K562 (cell line): ENCODE measurements at regions not wholly inside any gene's neighbourhood (a gene's known extent, or its start where the extent isn't known, plus 50 kb on each side); places are given as distances from the start of the nearest gene placed in this dataset.

Source experiments
- ATAC-seq: fragments of 200-7000 bp; cut with Tn5 transposase; 3 replicates; pipeline ENCODE4 v1.9.1; 2020; ENCODE audit warnings: moderate library complexity
- BruUV-seq: library from RNA; stranded (reverse); fragments of 400-500 nt; replicated peaks from 2 replicates; lab custom pipeline; 2021; lab: Mats Ljungman, UMichigan
- CTCF ChIA-PET: fragments of 300-600 bp; formaldehyde crosslinking; extraction: SDS; loops from one replicate; lab custom pipeline; 2021; ENCODE audit warnings: low intra/inter-chr PET ratio; lab: Yijun Ruan, JAX
- POLR2A ChIA-PET: fragments of 300-600, 350-650 bp; sonication (Branson Sonifier 250); formaldehyde crosslinking; extraction: SDS; loops from one replicate; lab custom pipeline; 2021; ENCODE audit warnings: antibody characterized with exemption, inconsistent platforms; lab: Yijun Ruan, JAX
- DNase-seq, 4 experiments: peaks; one replicate each; pipeline versions ENCODE4 v3.0.0 to v3.0.0-alpha.2; 2011 to 2018; ENCODE audit warnings: low spot score in 3 of 4, mixed read lengths in 3 of 4; ENCODE audit errors: extremely low read depth in 1 of 4
- FAIRE-seq: peaks from 2 replicates; lab custom pipeline; 2011; peaks lifted over from hg19 to GRCh38; lab: Jason Lieb, UNC
- H2AFZ ChIP-seq: 2 replicates; pipeline ENCODE4 v1.6.0; 2011; ENCODE audit warnings: low read depth, low read length, control low read depth, inconsistent platforms
- H3K27ac ChIP-seq: fragments of 200-600 bp; 3 replicates; pipeline ENCODE4 v1.8.0; 2011; ENCODE audit warnings: low read depth, mild to moderate bottlenecking, control low read depth, inconsistent platforms, low read length, moderate library complexity, mixed read lengths; ENCODE audit errors: extremely low read depth
- H3K27me3 ChIP-seq, 2 experiments: fragments of 300-600 bp in 1 of 2; 2 replicates in 1 of 2; 3 replicates in 1 of 2; pipeline versions ENCODE4 v1.6.0 to v1.8.0; 2011; ENCODE audit warnings: inconsistent platforms in 2 of 2, low read length in 2 of 2, mild to moderate bottlenecking in 1 of 2, mixed read lengths in 1 of 2, moderate library complexity in 1 of 2; ENCODE audit not compliant: control insufficient read depth in 2 of 2, insufficient read depth in 2 of 2
- H3K36me3 ChIP-seq: fragments of 300-600 bp; 3 replicates; pipeline ENCODE4 v1.8.0; 2011; ENCODE audit warnings: mild to moderate bottlenecking, low read length, inconsistent platforms; ENCODE audit not compliant: control insufficient read depth, insufficient read depth
- H3K4me1 ChIP-seq, 2 experiments: fragments of 200-600 bp in 1 of 2; replicated peaks in 1 of 2; 2 replicates in 1 of 2; 3 replicates in 1 of 2; pipeline versions ENCODE4 v1.5.1 to v1.8.0; 2011; ENCODE audit warnings: inconsistent platforms in 2 of 2, low read length in 2 of 2, mild to moderate bottlenecking in 1 of 2, mixed read lengths in 1 of 2, moderate library complexity in 1 of 2; ENCODE audit not compliant: control insufficient read depth in 2 of 2, insufficient read depth in 2 of 2
- H3K4me2 ChIP-seq: 2 replicates; pipeline ENCODE4 v1.6.1; 2011; ENCODE audit warnings: low read length, control low read depth, inconsistent platforms, mixed read lengths; ENCODE audit not compliant: insufficient read depth
- H3K4me3 ChIP-seq: fragments of 200-600 bp; sonication (generic), shearing (Covaris generic); 2 replicates; pipeline ENCODE4 v1.5.1; 2016; ENCODE audit warnings: control low read depth, inconsistent platforms
- H3K79me2 ChIP-seq: fragments of 200-600 bp; 3 replicates; pipeline ENCODE4 v1.8.0; 2011; ENCODE audit warnings: low read length, inconsistent platforms; ENCODE audit not compliant: control insufficient read depth, insufficient read depth
- H3K9ac ChIP-seq, 2 experiments: 2 replicates each; pipeline versions ENCODE4 v1.6.0 to v1.6.1; 2011; ENCODE audit warnings: low read depth in 2 of 2, low read length in 2 of 2, control low read depth in 1 of 2, inconsistent platforms in 1 of 2, mild to moderate bottlenecking in 1 of 2, mixed read lengths in 1 of 2; ENCODE audit not compliant: insufficient read depth in 1 of 2
- H3K9me1 ChIP-seq: one replicate; pipeline ENCODE4 v1.6.0; 2011; ENCODE audit warnings: inconsistent platforms, mild to moderate bottlenecking, low read length, moderate library complexity; ENCODE audit not compliant: control insufficient read depth, insufficient read depth
- H3K9me3 ChIP-seq: replicated peaks from 2 replicates; pipeline ENCODE4 v1.5.1; 2011; ENCODE audit warnings: low read depth, low read length, inconsistent platforms; ENCODE audit not compliant: control insufficient read depth, insufficient read depth
- H4K20me1 ChIP-seq: replicated peaks from 2 replicates; pipeline ENCODE4 v1.6.1; 2011; ENCODE audit warnings: low read length, inconsistent platforms, mixed read lengths; ENCODE audit not compliant: control insufficient read depth, insufficient read depth
- CBX8 ChIP-seq: fragments of 200-600 bp; sonication (generic); IDR thresholded peaks from 2 replicates; pipeline ENCODE4 v1.6.1; 2012; ENCODE audit warnings: borderline replicate concordance, mixed run types, low read depth, mild to moderate bottlenecking, moderate library complexity, mixed read lengths, low read length, control low read depth, inconsistent platforms; ENCODE audit not compliant: poor library complexity, severe bottlenecking; ENCODE audit errors: extremely low read depth
- RAD21 ChIP-seq, 2 experiments: fragments of 250-450 bp in 1 of 2; fragments of 450-650 bp in 1 of 2; sonication (Bioruptor Pico) in 1 of 2; formaldehyde crosslinking in 1 of 2; IDR thresholded peaks in 1 of 2; conservative IDR thresholded peaks in 1 of 2; 2 replicates each; pipeline versions ENCODE4 v1.4.0 to v1.8.0; 2020 to 2022; ENCODE audit warnings: mild to moderate bottlenecking in 2 of 2, moderate library complexity in 1 of 2
- ZNF239 ChIP-seq: fragments of 250-450 bp; sonication (Bioruptor Pico); IDR thresholded peaks from 2 replicates; pipeline ENCODE4 v1.4.0; 2020; ENCODE audit warnings: mild to moderate bottlenecking
- WGBS: fragments of 100-300 bp; shearing (Covaris generic); methylation state at CpG from one replicate; pipeline ENCODE4 v1.1.6; 2016; ENCODE audit warnings: low coverage, mixed read lengths; ENCODE audit not compliant: insufficient coverage; ENCODE audit errors: missing lambda C conversion rate; 5-methylcytosine and 5-hydroxymethylcytosine counted together
- in situ Hi-C: fragments of 300-500 bp; cut with MboI; formaldehyde crosslinking; loops from 4 replicates; pipeline ENCODE4 v1.15.0; 2018; ENCODE audit warnings: inconsistent platforms, mixed read lengths
- intact Hi-C: fragments of 100-400 bp; cut with micrococcal nuclease; formaldehyde crosslinking; loops from 2 replicates; pipeline ENCODE4 v1.14.2; 2022
- TF ChIP-seq, protein P1 (sequence below), 3 experiments: IDR thresholded peaks in 2 of 3; conservative IDR thresholded peaks in 1 of 3; 2 replicates each; pipeline ENCODE4 v1.5.1; 2011 to 2012; ENCODE audit warnings: low read length in 3 of 3, mild to moderate bottlenecking in 3 of 3, control low read depth in 2 of 3, improper control_type of control experiment in 1 of 3, inconsistent platforms in 1 of 3, low read depth in 1 of 3, mixed read lengths in 1 of 3, moderate library complexity in 1 of 3; ENCODE audit not compliant: insufficient read depth in 2 of 3

- WGBS: 1% methylated on average over 7 of the region's 7 CpGs
- no TSS peak for BruUV-seq
- Histone ChIP-seq H3K9ac (no peak overlapping the region), H3K9me1 (no peaks in the 10 kb centered on the region), H3K27ac (no peak overlapping the region), H3K79me2 (no peaks in the 10 kb centered on the region), H3K36me3 (no peaks in the 10 kb centered on the region), H3K4me3 (no peak overlapping the region), H3K4me2 (no peak overlapping the region), H4K20me1 (no peaks in the 10 kb centered on the region), H2AFZ (no peak overlapping the region), H3K4me1 (no peaks in the 10 kb centered on the region), H3K9me3 (no peaks in the 10 kb centered on the region), H3K27me3 (no peaks in the 10 kb centered on the region)
- peak in 2 of 4 experiments; percentile 7 to 20 for DNase-seq
- ChIA-PET POLR2A (no interaction called here), CTCF (interaction anchor here (0.9 kb wide), 1 partner anchor 622 kb away, joined by 3 read pairs; no protein-coding TSS in a partner anchor)
- in situ Hi-C loops (no loop called here), intact Hi-C loops (loop anchor here (10.0 kb wide), 1 partner anchor 809 kb away; no protein-coding TSS in a partner anchor)
- no peak for ATAC-seq
- no peak for FAIRE-seq
- TF ChIP-seq, protein P1, sequence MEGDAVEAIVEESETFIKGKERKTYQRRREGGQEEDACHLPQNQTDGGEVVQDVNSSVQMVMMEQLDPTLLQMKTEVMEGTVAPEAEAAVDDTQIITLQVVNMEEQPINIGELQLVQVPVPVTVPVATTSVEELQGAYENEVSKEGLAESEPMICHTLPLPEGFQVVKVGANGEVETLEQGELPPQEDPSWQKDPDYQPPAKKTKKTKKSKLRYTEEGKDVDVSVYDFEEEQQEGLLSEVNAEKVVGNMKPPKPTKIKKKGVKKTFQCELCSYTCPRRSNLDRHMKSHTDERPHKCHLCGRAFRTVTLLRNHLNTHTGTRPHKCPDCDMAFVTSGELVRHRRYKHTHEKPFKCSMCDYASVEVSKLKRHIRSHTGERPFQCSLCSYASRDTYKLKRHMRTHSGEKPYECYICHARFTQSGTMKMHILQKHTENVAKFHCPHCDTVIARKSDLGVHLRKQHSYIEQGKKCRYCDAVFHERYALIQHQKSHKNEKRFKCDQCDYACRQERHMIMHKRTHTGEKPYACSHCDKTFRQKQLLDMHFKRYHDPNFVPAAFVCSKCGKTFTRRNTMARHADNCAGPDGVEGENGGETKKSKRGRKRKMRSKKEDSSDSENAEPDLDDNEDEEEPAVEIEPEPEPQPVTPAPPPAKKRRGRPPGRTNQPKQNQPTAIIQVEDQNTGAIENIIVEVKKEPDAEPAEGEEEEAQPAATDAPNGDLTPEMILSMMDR (IDR thresholded peaks at IDR 0.05 in 2 of 3, conservative IDR thresholded peaks at IDR 0.05 in 1 of 3; ENCODE audit: insufficient read depth in 2 of 3, low read depth in 1 of 3, low read length in 3 of 3): peak in 1 of 3 experiments; percentile 36; a peak in 3 of 6 replicates
- no peak for TF ChIP-seq ZNF239 (CRISPR knock-in tag)
- no peak for TF ChIP-seq CBX8
- peak; percentile 8 to 36; a peak in 1 of 4 replicates for TF ChIP-seq RAD21 (CRISPR knock-in tag; conservative IDR thresholded peaks at IDR 0.05 in 1 of 2, IDR thresholded peaks at IDR 0.05 in 1 of 2)
Observed at GRCh38 chr20:39885975-39886649, 802.9 kb downstream of the MAFB start.
